ENCODE measurements at regions not wholly inside any gene's neighbourhood (a gene's known extent, or its start where the extent isn't known, plus 50 kb on each side); places are given as distances from the start of the nearest gene placed in this dataset.
A peak's percentile ranks its signal among the peaks of the same experiment; 100 is the strongest.
"Not testable (repeated sequence)": the region's sequence is repeated elsewhere in the genome, so short reads cannot be mapped to it uniquely, and the experiment has no call there.

GRCh38 chr3:75474530-75474929 lies 189.6 kb upstream of the FRG2C start:
- POLR2A ChIA-PET; CTCF ChIA-PET; H3K4me3 Mint-ChIP-seq; DNase-seq (ENCODE audit: low spot score); ATAC-seq; H3K4me1 Mint-ChIP-seq; H3K27ac Mint-ChIP-seq: not testable (repeated sequence)
- Mint-ChIP-seq H3K27me3 (ENCODE audit: low read depth) (peaks cover 17% of the 10 kb centered on the region), H3K9me3 (peaks cover 25% of the 10 kb centered on the region), H3K36me3 (peaks cover 22% of the 10 kb centered on the region)

GRCh38 chr3:75496600-75496999 lies 167.5 kb upstream of the FRG2C start:
- ATAC-seq; DNase-seq (ENCODE audit: low spot score); H3K4me3 Mint-ChIP-seq; H3K27me3 Mint-ChIP-seq (ENCODE audit: low read depth); H3K36me3 Mint-ChIP-seq; H3K27ac Mint-ChIP-seq; CTCF ChIA-PET; H3K4me1 Mint-ChIP-seq; POLR2A ChIA-PET: not testable (repeated sequence)
- peaks cover 18% of the 10 kb centered on the region for H3K9me3 Mint-ChIP-seq

- H3K9me3 Mint-ChIP-seq; DNase-seq (ENCODE audit: low spot score); CTCF ChIA-PET; POLR2A ChIA-PET; ATAC-seq; H3K27ac Mint-ChIP-seq; H3K4me3 Mint-ChIP-seq; H3K27me3 Mint-ChIP-seq (ENCODE audit: low read depth); H3K36me3 Mint-ChIP-seq: not testable (repeated sequence)
- H3K4me1 Mint-ChIP-seq: peaks cover 29% of the 10 kb centered on the region
Measured at GRCh38 chr3:75500357-75500756, 163.8 kb upstream of the FRG2C start.

GRCh38 chr3:75502171-75502570 lies 162.0 kb upstream of the FRG2C start:
- ATAC-seq; H3K27me3 Mint-ChIP-seq (ENCODE audit: low read depth); H3K36me3 Mint-ChIP-seq; H3K4me3 Mint-ChIP-seq; CTCF ChIA-PET; H3K9me3 Mint-ChIP-seq; POLR2A ChIA-PET; DNase-seq (ENCODE audit: low spot score); H3K27ac Mint-ChIP-seq: not testable (repeated sequence)
- peaks cover 32% of the 10 kb centered on the region for H3K4me1 Mint-ChIP-seq

GRCh38 chr3:75502769-75503756 lies 161.1 kb upstream of the FRG2C start:
- TF ChIP-seq FOXP4 (CRISPR knock-in tag; IDR thresholded peaks at IDR 0.05): peak; percentile 33; the same call in 1 of the 2 replicates
- ATAC-seq; H3K9me3 Mint-ChIP-seq; H3K27me3 Mint-ChIP-seq (ENCODE audit: low read depth); H3K4me3 Mint-ChIP-seq; H3K36me3 Mint-ChIP-seq: not testable (repeated sequence)
- POLR2A ChIA-PET: interaction anchor here (0.7 kb wide), 1 partner anchor 68 kb away, joined by 7 read pairs; no protein-coding TSS in a partner anchor
- Mint-ChIP-seq H3K27ac (peak overlapping the region; percentile 40; the same call in 1 of the 2 replicates), H3K4me1 (peaks cover 32% of the 10 kb centered on the region)
- peak; percentile 18 for DNase-seq (ENCODE audit: low spot score)
- CTCF ChIA-PET: interaction anchor here (0.7 to 1.3 kb wide), 5 partner anchors 11 to 162 kb away, joined by 3 to 4 read pairs (median 4); no protein-coding TSS in a partner anchor

- POLR2A ChIA-PET: no interaction called here
- ATAC-seq (no peak), DNase-seq (ENCODE audit: low spot score) (no peak)
- Mint-ChIP-seq H3K27ac (no peak overlapping the region), H3K4me1 (peaks cover 27% of the 10 kb centered on the region), H3K9me3 (peaks cover 23% of the 10 kb centered on the region), H3K36me3 (peaks cover 17% of the 10 kb centered on the region), H3K27me3 (ENCODE audit: low read depth) (peaks cover 2% of the 10 kb centered on the region; the same call in 1 of the 2 replicates), H3K4me3 (no peak overlapping the region)
- CTCF ChIA-PET: no interaction called here
- TF ChIP-seq ZNF532 (CRISPR knock-in tag; IDR thresholded peaks at IDR 0.05; ENCODE audit: borderline replicate concordance): no peak
- TF ChIP-seq ZNF425 (CRISPR knock-in tag; conservative IDR thresholded peaks at IDR 0.05): no peak
- TF ChIP-seq NFE2L1 (CRISPR knock-in tag; IDR thresholded peaks at IDR 0.05): no peak
- TF ChIP-seq PRRX2 (CRISPR knock-in tag; IDR thresholded peaks at IDR 0.05): no peak
- no peak for TF ChIP-seq ZNF317 (CRISPR knock-in tag; IDR thresholded peaks at IDR 0.05; ENCODE audit: borderline replicate concordance, low read depth)
- TF ChIP-seq RELA (CRISPR knock-in tag; IDR thresholded peaks at IDR 0.05; ENCODE audit: borderline replicate concordance): no peak
- no peak for TF ChIP-seq USF2 (CRISPR knock-in tag; IDR thresholded peaks at IDR 0.05)
- TF ChIP-seq TEAD1 (CRISPR knock-in tag; IDR thresholded peaks at IDR 0.05): no peak
- TF ChIP-seq ELF4 (CRISPR knock-in tag; IDR thresholded peaks at IDR 0.05; ENCODE audit: low read depth): no peak
- TF ChIP-seq RORB (CRISPR knock-in tag; IDR thresholded peaks at IDR 0.05): no peak
Measured at GRCh38 chr3:75506603-75507002, 157.5 kb upstream of the FRG2C start.

Data from WTC11 (cell line).